NT2/D1 (cell line): ENCODE measurements at regions not wholly inside any gene's neighbourhood (a gene's known extent, or its start where the extent isn't known, plus 50 kb on each side); places are given as distances from the start of the nearest gene placed in this dataset.

Source experiments
- DNase-seq: peaks from one replicate; pipeline ENCODE4 v3.0.0-alpha.2; 2011; ENCODE audit warnings: low read depth, low spot score
- H3K27me3 ChIP-seq: 2 replicates; pipeline ENCODE4 v1.6.0; 2011; ENCODE audit warnings: mild to moderate bottlenecking; ENCODE audit not compliant: insufficient read length, insufficient read depth
- H3K36me3 ChIP-seq: 2 replicates; pipeline ENCODE4 v1.6.1; 2011; ENCODE audit warnings: mild to moderate bottlenecking, low read length, mixed read lengths; ENCODE audit not compliant: insufficient read depth, insufficient read length
- H3K4me1 ChIP-seq: 2 replicates; pipeline ENCODE4 v1.5.1; 2011; ENCODE audit not compliant: insufficient read depth, insufficient read length
- H3K4me3 ChIP-seq: 2 replicates; pipeline ENCODE4 v1.5.1; 2011; ENCODE audit warnings: low read depth; ENCODE audit not compliant: insufficient read length
- H3K9ac ChIP-seq: 2 replicates; pipeline ENCODE4 v1.6.0; 2011; ENCODE audit warnings: low read depth; ENCODE audit not compliant: insufficient read length
- H3K9me3 ChIP-seq: 2 replicates; pipeline ENCODE4 v1.5.1; 2011; ENCODE audit warnings: mild to moderate bottlenecking, low read length; ENCODE audit not compliant: insufficient read depth
- SUZ12 ChIP-seq: IDR thresholded peaks from 2 replicates; pipeline ENCODE4 v1.6.1; 2011; ENCODE audit not compliant: insufficient read length, insufficient read depth; ENCODE audit errors: extremely low read depth
- YY1 ChIP-seq: IDR thresholded peaks from 2 replicates; pipeline ENCODE4 v1.6.1; 2011; ENCODE audit not compliant: insufficient read length, insufficient read depth
- ZNF274 ChIP-seq: IDR thresholded peaks from 2 replicates; pipeline ENCODE4 v1.6.1; 2011; ENCODE audit warnings: mild to moderate bottlenecking, low read depth, low read length

GRCh38 chr1:114272593-114272992 lies 118.9 kb upstream of the SYT6 start:
- H3K9ac ChIP-seq, result no peak overlapping the region
- no peak for DNase-seq
- no peaks in the 10 kb centered on the region for H3K27me3 ChIP-seq
- H3K4me1 ChIP-seq, result no peaks in the 10 kb centered on the region
- no peaks in the 10 kb centered on the region for H3K9me3 ChIP-seq
- no peaks in the 10 kb centered on the region for H3K36me3 ChIP-seq
- no peak overlapping the region for H3K4me3 ChIP-seq
- TF ChIP-seq YY1 (no peak), SUZ12 (no peak), ZNF274 (no peak)

GRCh38 chr1:114270718-114271117 lies 117.0 kb upstream of the SYT6 start:
- no peak overlapping the region for H3K4me3 ChIP-seq
- no peak for TF ChIP-seq SUZ12

DNA sequence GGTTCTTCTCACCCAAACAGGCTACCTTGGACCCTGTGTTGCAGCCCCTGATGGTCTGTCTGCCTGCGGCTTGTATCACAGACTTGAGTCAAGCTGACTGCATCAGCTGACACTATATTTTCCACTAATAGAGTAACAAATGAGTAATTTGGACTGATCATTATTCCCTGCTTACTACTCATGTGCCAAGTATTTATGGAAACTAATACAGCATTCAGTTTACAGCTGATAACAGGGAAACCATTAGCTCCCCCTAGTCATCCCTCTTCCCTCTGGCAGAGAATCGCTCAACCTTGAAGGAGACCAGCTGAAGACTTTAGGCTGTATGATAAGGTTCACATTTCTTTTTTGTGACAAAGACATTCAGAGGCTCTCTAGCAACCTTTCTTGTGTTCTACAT lies 116.6 kb upstream of the SYT6 start:
- DNase-seq, result no peak
- no peaks in the 10 kb centered on the region for H3K4me1 ChIP-seq
- TF ChIP-seq ZNF274 (no peak), SUZ12 (no peak), YY1 (no peak)
- H3K27me3 ChIP-seq, result no peaks in the 10 kb centered on the region
- H3K4me3 ChIP-seq, result no peak overlapping the region
- H3K36me3 ChIP-seq, result no peaks in the 10 kb centered on the region
- no peak overlapping the region for H3K9ac ChIP-seq
- H3K9me3 ChIP-seq, result no peaks in the 10 kb centered on the region

More at GRCh38 chr1:114270718-114271117, 117.0 kb upstream of the SYT6 start:
- no peak for DNase-seq
- H3K9me3 ChIP-seq, result no peaks in the 10 kb centered on the region
- no peaks in the 10 kb centered on the region for H3K4me1 ChIP-seq
- no peaks in the 10 kb centered on the region for H3K36me3 ChIP-seq
- no peaks in the 10 kb centered on the region for H3K27me3 ChIP-seq
- no peak overlapping the region for H3K9ac ChIP-seq

DNA sequence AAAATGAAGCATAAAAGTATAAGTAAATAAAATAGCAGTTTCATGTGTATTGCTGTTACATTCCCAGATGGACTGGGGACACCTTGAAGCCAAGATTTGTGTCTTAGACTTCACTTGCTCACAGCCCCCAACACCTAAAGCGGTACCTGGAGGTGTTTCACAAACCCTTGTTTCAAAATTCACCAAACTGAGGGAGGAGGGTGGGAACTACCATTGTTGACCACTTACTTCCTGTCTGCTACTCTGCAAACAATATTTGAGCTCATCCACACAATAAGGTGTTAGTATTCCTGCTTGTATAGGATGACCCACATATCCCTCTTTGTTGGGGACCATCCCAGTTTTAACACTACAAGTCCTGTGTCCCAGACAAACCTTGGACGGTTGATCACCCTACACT lies 115.9 kb upstream of the SYT6 start:
- no peaks in the 10 kb centered on the region for H3K4me1 ChIP-seq
- no peak for DNase-seq
- H3K9me3 ChIP-seq, result no peaks in the 10 kb centered on the region
- no peak overlapping the region for H3K4me3 ChIP-seq
- TF ChIP-seq SUZ12, result no peak
- no peaks in the 10 kb centered on the region for H3K27me3 ChIP-seq
- H3K36me3 ChIP-seq, result no peaks in the 10 kb centered on the region
- no peak overlapping the region for H3K9ac ChIP-seq

GRCh38 chr1:114263343-114263742 lies 109.7 kb upstream of the SYT6 start:
- DNase-seq, result no peak
- no peaks in the 10 kb centered on the region for H3K36me3 ChIP-seq
- no peaks in the 10 kb centered on the region for H3K27me3 ChIP-seq
- peaks cover 2% of the 10 kb centered on the region for H3K4me1 ChIP-seq
- TF ChIP-seq YY1, result no peak
- TF ChIP-seq SUZ12, result no peak
- no peak for TF ChIP-seq ZNF274
- H3K9me3 ChIP-seq, result no peaks in the 10 kb centered on the region
- no peak overlapping the region for H3K4me3 ChIP-seq
- no peak overlapping the region for H3K9ac ChIP-seq

DNA sequence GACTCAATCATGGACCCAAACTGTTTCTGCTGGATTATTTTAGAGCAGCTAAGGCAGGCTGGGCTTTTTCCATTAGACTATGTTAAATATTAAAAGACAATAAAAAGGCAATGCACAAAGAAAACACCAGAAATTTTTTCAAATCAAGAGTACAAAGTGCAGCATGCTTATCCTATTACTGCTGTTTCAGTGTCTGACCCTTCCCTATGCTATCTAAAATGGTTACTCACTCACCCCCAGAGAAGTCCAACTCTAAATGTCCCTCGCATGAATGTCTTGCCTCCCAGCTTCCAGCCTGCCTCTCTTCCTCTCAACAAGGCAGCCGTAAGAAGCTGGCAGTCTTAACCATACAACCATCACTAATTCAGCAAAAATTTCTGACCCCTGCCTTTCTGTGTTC lies 108.7 kb upstream of the SYT6 start:
- no peaks in the 10 kb centered on the region for H3K27me3 ChIP-seq
- no peaks in the 10 kb centered on the region for H3K36me3 ChIP-seq
- no peak overlapping the region for H3K9ac ChIP-seq
- no peaks in the 10 kb centered on the region for H3K9me3 ChIP-seq
- no peak overlapping the region for H3K4me3 ChIP-seq
- TF ChIP-seq YY1, result no peak
- peaks cover 2% of the 10 kb centered on the region for H3K4me1 ChIP-seq
- no peak for DNase-seq

GRCh38 chr1:114260805-114261484 lies 107.3 kb upstream of the SYT6 start:
- no peak for DNase-seq
- Histone ChIP-seq H3K4me1 (peaks cover 2% of the 10 kb centered on the region), H3K9me3 (no peaks in the 10 kb centered on the region), H3K36me3 (no peaks in the 10 kb centered on the region), H3K27me3 (no peaks in the 10 kb centered on the region), H3K9ac (no peak overlapping the region), H3K4me3 (no peak overlapping the region)
- no peak for TF ChIP-seq ZNF274
- no peak for TF ChIP-seq YY1
- no peak for TF ChIP-seq SUZ12
